ENCODE measurements at regions not wholly inside any gene's neighbourhood (a gene's known extent, or its start where the extent isn't known, plus 50 kb on each side); places are given as distances from the start of the nearest gene placed in this dataset.

DNA sequence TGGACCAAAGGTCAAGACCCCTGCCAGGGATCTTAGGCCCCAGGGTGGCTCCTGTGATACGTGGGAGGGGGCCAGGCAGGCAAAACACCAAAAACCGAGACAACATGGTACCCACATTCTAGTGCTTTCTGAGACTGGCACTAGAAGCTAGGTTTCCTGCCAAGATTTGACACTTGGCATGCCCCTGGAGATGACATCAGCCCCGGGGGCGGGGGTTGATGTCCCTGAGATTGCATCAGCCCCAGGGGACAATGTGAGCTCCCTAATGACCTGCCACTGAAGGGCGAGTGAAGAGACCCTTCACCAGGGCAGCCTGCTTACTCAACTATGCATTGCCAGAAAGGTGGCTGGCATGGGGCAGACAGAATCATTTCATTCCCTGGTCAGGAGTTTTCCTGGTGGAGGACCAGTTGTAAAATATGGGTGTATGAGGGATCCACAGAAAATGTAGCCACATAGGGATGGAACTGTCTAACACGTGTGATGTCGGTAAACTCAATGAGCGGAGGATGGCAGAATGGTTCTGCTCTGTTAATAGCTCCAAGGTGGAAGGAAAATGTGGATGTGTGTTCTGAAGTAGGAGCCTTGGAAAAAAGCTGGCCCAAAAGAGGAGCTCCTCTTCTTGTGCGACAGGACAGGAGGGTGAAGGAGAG, 219.7 kb downstream of the UNC5CL start:
- TF ChIP-seq EZH2 (IDR thresholded peaks at IDR 0.05; ENCODE audit: borderline replicate concordance, low read length): no peak
- TF ChIP-seq, protein P1, sequence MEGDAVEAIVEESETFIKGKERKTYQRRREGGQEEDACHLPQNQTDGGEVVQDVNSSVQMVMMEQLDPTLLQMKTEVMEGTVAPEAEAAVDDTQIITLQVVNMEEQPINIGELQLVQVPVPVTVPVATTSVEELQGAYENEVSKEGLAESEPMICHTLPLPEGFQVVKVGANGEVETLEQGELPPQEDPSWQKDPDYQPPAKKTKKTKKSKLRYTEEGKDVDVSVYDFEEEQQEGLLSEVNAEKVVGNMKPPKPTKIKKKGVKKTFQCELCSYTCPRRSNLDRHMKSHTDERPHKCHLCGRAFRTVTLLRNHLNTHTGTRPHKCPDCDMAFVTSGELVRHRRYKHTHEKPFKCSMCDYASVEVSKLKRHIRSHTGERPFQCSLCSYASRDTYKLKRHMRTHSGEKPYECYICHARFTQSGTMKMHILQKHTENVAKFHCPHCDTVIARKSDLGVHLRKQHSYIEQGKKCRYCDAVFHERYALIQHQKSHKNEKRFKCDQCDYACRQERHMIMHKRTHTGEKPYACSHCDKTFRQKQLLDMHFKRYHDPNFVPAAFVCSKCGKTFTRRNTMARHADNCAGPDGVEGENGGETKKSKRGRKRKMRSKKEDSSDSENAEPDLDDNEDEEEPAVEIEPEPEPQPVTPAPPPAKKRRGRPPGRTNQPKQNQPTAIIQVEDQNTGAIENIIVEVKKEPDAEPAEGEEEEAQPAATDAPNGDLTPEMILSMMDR (conservative IDR thresholded peaks at IDR 0.05 in 1 of 2, IDR thresholded peaks at IDR 0.05 in 1 of 2; ENCODE audit: extremely low read depth in 1 of 2, insufficient read depth in 1 of 2, low read depth in 1 of 2, low read length in 2 of 2): no peak

Data from mammary epithelial cell (primary cell).